G401 (cell line): ENCODE measurements at regions not wholly inside any gene's neighbourhood (a gene's known extent, or its start where the extent isn't known, plus 50 kb on each side); places are given as distances from the start of the nearest gene placed in this dataset.
"Not testable (repeated sequence)": the region's sequence is repeated elsewhere in the genome, so short reads cannot be mapped to it uniquely, and the experiment has no call there.

ENCODE experiments used
- DNase-seq: peaks from one replicate; pipeline ENCODE4 v3.0.0-alpha.2; 2015; ENCODE audit warnings: low spot score
- in situ Hi-C: cut with HindIII; loops from 2 replicates; pipeline ENCODE4 v1.10.0; 2016; ENCODE audit warnings: low sequenced_read_pairs, mixed read lengths

- in situ Hi-C loops = no loop called here
- no peak for DNase-seq
Observed at GRCh38 chrX:39227371-39227770, 426.1 kb downstream of the MID1IP1 start.

GRCh38 chrX:39238006-39238405, 436.7 kb downstream of the MID1IP1 start:
- DNase-seq = no peak
- in situ Hi-C loops = no loop called here

- DNase-seq = peak; percentile 39
- in situ Hi-C loops = no loop called here
Observed at GRCh38 chrX:39242187-39242586, 440.9 kb downstream of the MID1IP1 start.

GRCh38 chrX:39244147-39244546, 442.9 kb downstream of the MID1IP1 start:
- in situ Hi-C loops = no loop called here
- no peak for DNase-seq

GRCh38 chrX:39245024-39245423, 443.8 kb downstream of the MID1IP1 start:
- no peak for DNase-seq
- in situ Hi-C loops = no loop called here

GRCh38 chrX:39247536-39247935, 446.3 kb downstream of the MID1IP1 start:
- no peak for DNase-seq
- in situ Hi-C loops = no loop called here

GRCh38 chrX:39248330-39248729, 447.1 kb downstream of the MID1IP1 start:
- in situ Hi-C loops = no loop called here
- DNase-seq = no peak

GRCh38 chrX:39249999-39250398, 448.7 kb downstream of the MID1IP1 start:
- no peak for DNase-seq
- in situ Hi-C loops = no loop called here

- in situ Hi-C loops = no loop called here
Observed at GRCh38 chrX:39251995-39252394, 450.7 kb downstream of the MID1IP1 start.

GRCh38 chrX:39253551-39253950, 452.3 kb downstream of the MID1IP1 start:
- in situ Hi-C loops = no loop called here
- DNase-seq = no peak

More at GRCh38 chrX:39251995-39252394, 450.7 kb downstream of the MID1IP1 start:
- no peak for DNase-seq

- in situ Hi-C loops = no loop called here
- DNase-seq = no peak
Observed at GRCh38 chrX:39258331-39258730, 457.1 kb downstream of the MID1IP1 start.

- no peak for DNase-seq
- in situ Hi-C loops = no loop called here
Observed at GRCh38 chrX:39260965-39261364, 459.7 kb downstream of the MID1IP1 start.

- in situ Hi-C loops = no loop called here
- peak; percentile 24 for DNase-seq
Observed at GRCh38 chrX:39261446-39262147, 460.3 kb downstream of the MID1IP1 start.

GRCh38 chrX:39262641-39263040, 461.4 kb downstream of the MID1IP1 start:
- in situ Hi-C loops = no loop called here
- DNase-seq = no peak

GRCh38 chrX:39264023-39264422, 462.8 kb downstream of the MID1IP1 start:
- in situ Hi-C loops = no loop called here

GRCh38 chrX:39267176-39267575, 465.9 kb downstream of the MID1IP1 start:
- in situ Hi-C loops = no loop called here
- no peak for DNase-seq

More at GRCh38 chrX:39264023-39264422, 462.8 kb downstream of the MID1IP1 start:
- DNase-seq = no peak

- DNase-seq = no peak
- in situ Hi-C loops = no loop called here
Observed at GRCh38 chrX:39268207-39268606, 466.9 kb downstream of the MID1IP1 start.

- in situ Hi-C loops = no loop called here
- no peak for DNase-seq
Observed at GRCh38 chrX:39275500-39276068, 474.3 kb downstream of the MID1IP1 start.

GRCh38 chrX:39277685-39278390, 476.6 kb downstream of the MID1IP1 start:
- in situ Hi-C loops, DNase-seq: not testable (repeated sequence)

GRCh38 chrX:39283239-39283638, 482.0 kb downstream of the MID1IP1 start:
- no peak for DNase-seq
- in situ Hi-C loops = no loop called here
